ENCODE measurements at regions not wholly inside any gene's neighbourhood (a gene's known extent, or its start where the extent isn't known, plus 50 kb on each side); places are given as distances from the start of the nearest gene placed in this dataset.
A peak's percentile ranks its signal among the peaks of the same experiment; 100 is the strongest.
"Not testable (repeated sequence)": the region's sequence is repeated elsewhere in the genome, so short reads cannot be mapped to it uniquely, and the experiment has no call there.

DNA sequence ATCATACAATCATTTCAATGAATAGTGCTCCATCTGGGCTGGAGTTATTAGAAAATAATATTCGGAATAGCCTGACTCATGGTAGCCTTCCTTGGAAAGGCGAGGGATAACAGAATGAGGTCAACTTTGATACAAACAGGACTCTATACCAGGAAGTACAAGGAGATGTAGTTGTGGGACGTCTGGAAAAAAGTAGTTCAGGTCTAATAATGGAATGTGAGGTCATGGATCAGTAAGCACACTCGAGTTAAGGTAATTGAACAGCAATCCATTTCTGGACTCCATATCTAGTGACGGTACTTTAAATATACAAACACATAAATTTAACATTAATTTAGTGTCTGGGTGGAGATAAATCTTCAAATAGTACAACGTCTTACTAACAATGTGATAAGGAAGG lies 1204.0 kb upstream of the ADGRB3 start:
- H4K20me1 ChIP-seq (replicated peaks; ENCODE audit: control insufficient read depth, insufficient read depth, low read length): no peaks in the 10 kb centered on the region
- WGBS (ENCODE audit: insufficient coverage, low coverage, missing lambda C conversion rate): 28% methylated on average over 6 of the region's 6 CpGs
- no peak overlapping the region for H3K27ac ChIP-seq (ENCODE audit: extremely low read depth, low read depth, low read length)
- H3K27me3 ChIP-seq (ENCODE audit: control insufficient read depth in 2 of 2, insufficient read depth in 2 of 2, low read length in 2 of 2): no peaks in the 10 kb centered on the region
- H2AFZ ChIP-seq (ENCODE audit: low read depth, low read length): peak overlapping the region; percentile 38
- no peaks in the 10 kb centered on the region for H3K36me3 ChIP-seq (ENCODE audit: control insufficient read depth, insufficient read depth, low read length)
- no peaks in the 10 kb centered on the region for H3K79me2 ChIP-seq (ENCODE audit: control insufficient read depth, insufficient read depth, low read length)
- ATAC-seq: no peak
- no peak overlapping the region for H3K9ac ChIP-seq (ENCODE audit: insufficient read depth in 1 of 2, low read depth in 2 of 2, low read length in 2 of 2)
- no peak for TF ChIP-seq SUPT5H (IDR thresholded peaks at IDR 0.05)
- TF ChIP-seq DDX20 (tag; IDR thresholded peaks at IDR 0.05; ENCODE audit: low read depth): no peak
- TF ChIP-seq TARDBP (IDR thresholded peaks at IDR 0.05): no peak
- no peak for TF ChIP-seq KAT2B (IDR thresholded peaks at IDR 0.05; ENCODE audit: low read depth, low read length)
- TF ChIP-seq, protein P1, sequence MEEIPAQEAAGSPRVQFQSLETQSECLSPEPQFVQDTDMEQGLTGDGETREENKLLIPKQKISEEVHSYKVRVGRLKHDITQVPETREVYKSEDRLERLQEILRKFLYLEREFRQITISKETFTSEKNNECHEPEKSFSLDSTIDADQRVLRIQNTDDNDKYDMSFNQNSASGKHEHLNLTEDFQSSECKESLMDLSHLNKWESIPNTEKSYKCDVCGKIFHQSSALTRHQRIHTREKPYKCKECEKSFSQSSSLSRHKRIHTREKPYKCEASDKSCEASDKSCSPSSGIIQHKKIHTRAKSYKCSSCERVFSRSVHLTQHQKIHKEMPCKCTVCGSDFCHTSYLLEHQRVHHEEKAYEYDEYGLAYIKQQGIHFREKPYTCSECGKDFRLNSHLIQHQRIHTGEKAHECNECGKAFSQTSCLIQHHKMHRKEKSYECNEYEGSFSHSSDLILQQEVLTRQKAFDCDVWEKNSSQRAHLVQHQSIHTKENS (CRISPR knock-in tag; IDR thresholded peaks at IDR 0.05): no peak
- no peak for TF ChIP-seq ZNF316 (IDR thresholded peaks at IDR 0.05)
- TF ChIP-seq KDM1A (IDR thresholded peaks at IDR 0.05): no peak
- TF ChIP-seq NFXL1 (CRISPR knock-in tag; IDR thresholded peaks at IDR 0.05): no peak
- TF ChIP-seq CHCHD3 (CRISPR knock-in tag; IDR thresholded peaks at IDR 0.05): no peak
- POLR2A ChIA-PET: no interaction called here
- no peak overlapping the region for H3K4me2 ChIP-seq (ENCODE audit: insufficient read depth, low read length)
- DNase-seq (ENCODE audit: extremely low read depth in 1 of 4, low spot score in 3 of 4): no peak
- H3K9me1 ChIP-seq (ENCODE audit: control insufficient read depth, insufficient read depth, low read length): no peaks in the 10 kb centered on the region
- H3K9me3 ChIP-seq (replicated peaks; ENCODE audit: control insufficient read depth, insufficient read depth, low read depth, low read length): no peaks in the 10 kb centered on the region
- peaks cover 0 to 3% of the 10 kb centered on the region in 2 experiments; a peak in 2 of 5 replicates for H3K4me1 ChIP-seq (replicated peaks in 1 of 2; ENCODE audit: control insufficient read depth in 2 of 2, insufficient read depth in 2 of 2, low read length in 2 of 2)
- in situ Hi-C loops (cut with MboI): no loop called here
- intact Hi-C loops (cut with micrococcal nuclease): no loop called here
- BruUV-seq (replicated peaks): no TSS peak
- CTCF ChIA-PET (ENCODE audit: low intra/inter-chr PET ratio): no interaction called here
- no peak overlapping the region for H3K4me3 ChIP-seq
- FAIRE-seq: peak; percentile 6

DNA sequence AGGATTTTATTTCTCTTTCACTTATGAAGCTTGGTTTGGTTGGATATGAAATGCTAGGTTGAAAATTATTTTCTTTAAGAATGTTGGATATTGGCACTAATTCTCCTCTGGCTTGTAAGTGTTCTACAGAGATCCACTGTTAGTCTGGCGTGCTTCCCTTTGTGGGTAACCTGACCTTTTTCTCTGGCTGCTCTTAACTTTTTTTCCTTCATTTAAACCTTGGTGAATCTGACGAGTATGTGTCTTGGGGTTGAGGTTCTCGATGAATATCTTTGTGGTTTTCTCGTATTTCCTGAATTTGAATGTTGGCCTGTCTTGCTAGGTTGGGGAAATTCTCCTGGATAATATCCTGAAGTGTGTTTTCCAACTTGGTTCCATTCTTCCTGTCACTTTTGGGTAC lies 1208.4 kb upstream of the ADGRB3 start:
- ATAC-seq; in situ Hi-C loops (cut with MboI); CTCF ChIA-PET (ENCODE audit: low intra/inter-chr PET ratio); H4K20me1 ChIP-seq (replicated peaks; ENCODE audit: control insufficient read depth, insufficient read depth, low read length); POLR2A ChIA-PET; H3K4me3 ChIP-seq; H3K9me3 ChIP-seq (replicated peaks; ENCODE audit: control insufficient read depth, insufficient read depth, low read depth, low read length); H2AFZ ChIP-seq (ENCODE audit: low read depth, low read length); intact Hi-C loops (cut with micrococcal nuclease); H3K4me2 ChIP-seq (ENCODE audit: insufficient read depth, low read length); H3K4me1 ChIP-seq (replicated peaks in 1 of 2; ENCODE audit: control insufficient read depth in 2 of 2, insufficient read depth in 2 of 2, low read length in 2 of 2); H3K36me3 ChIP-seq (ENCODE audit: control insufficient read depth, insufficient read depth, low read length); DNase-seq (ENCODE audit: extremely low read depth in 1 of 4, low spot score in 3 of 4); FAIRE-seq; H3K27me3 ChIP-seq (ENCODE audit: control insufficient read depth in 2 of 2, insufficient read depth in 2 of 2, low read length in 2 of 2); H3K9me1 ChIP-seq (ENCODE audit: control insufficient read depth, insufficient read depth, low read length); BruUV-seq (replicated peaks); H3K9ac ChIP-seq (ENCODE audit: insufficient read depth in 1 of 2, low read depth in 2 of 2, low read length in 2 of 2); H3K79me2 ChIP-seq (ENCODE audit: control insufficient read depth, insufficient read depth, low read length); H3K27ac ChIP-seq (ENCODE audit: extremely low read depth, low read depth, low read length): not testable (repeated sequence)
- WGBS (ENCODE audit: insufficient coverage, low coverage, missing lambda C conversion rate): 18% methylated on average over 4 of the region's 4 CpGs

All from K562 (cell line).